IMR-90 (cell line): ENCODE measurements at regions not wholly inside any gene's neighbourhood (a gene's known extent, or its start where the extent isn't known, plus 50 kb on each side); places are given as distances from the start of the nearest gene placed in this dataset.

ENCODE experiments used
- ATAC-seq: fragments of 200-7000 bp; cut with Tn5 transposase; 2 replicates; pipeline ENCODE4 v1.9.1; 2020; ENCODE audit warnings: low read depth, mild to moderate bottlenecking, moderate library complexity
- BruUV-seq: library from RNA; stranded (reverse); fragments of 400-500 nt; replicated peaks from 2 replicates; lab custom pipeline; 2021; lab: Mats Ljungman, UMichigan
- CTCF ChIA-PET: fragments of 300-600 bp; formaldehyde crosslinking; extraction: SDS; loops from one replicate; lab custom pipeline; 2021; ENCODE audit warnings: antibody characterized with exemption; lab: Yijun Ruan, JAX
- POLR2A ChIA-PET: fragments of 300-600 bp; sonication (Branson Sonifier 250); formaldehyde crosslinking; loops from one replicate; lab custom pipeline; 2022; ENCODE audit warnings: antibody characterized with exemption; ENCODE audit not compliant: unreplicated experiment; lab: Charles Lee
- DNase-seq: peaks from one replicate; pipeline ENCODE4 v3.0.0; 2013
- H2AFZ ChIP-seq: replicated peaks from 2 replicates; pipeline ENCODE3; 2013; ENCODE audit warnings: low read length, mild to moderate bottlenecking; ENCODE audit not compliant: poor library complexity
- H2AK5ac ChIP-seq: 2 replicates; pipeline ENCODE4 v1.6.1; 2013; ENCODE audit warnings: low read depth, low read length, inconsistent platforms
- H2AK9ac ChIP-seq: replicated peaks from 2 replicates; pipeline ENCODE3; 2013; ENCODE audit warnings: mild to moderate bottlenecking, low read depth, low read length, moderate library complexity; ENCODE audit not compliant: poor library complexity
- H2BK120ac ChIP-seq: 2 replicates; pipeline ENCODE4 v1.6.1; 2013; ENCODE audit warnings: low read depth, low read length, inconsistent platforms
- H2BK15ac ChIP-seq: 3 replicates; pipeline ENCODE4 v1.6.1; 2013; ENCODE audit warnings: low read depth, low read length, inconsistent platforms
- H2BK20ac ChIP-seq: 2 replicates; pipeline ENCODE4 v1.6.1; 2013; ENCODE audit warnings: low read depth, mild to moderate bottlenecking, inconsistent platforms, low read length, moderate library complexity
- H2BK5ac ChIP-seq: 2 replicates; pipeline ENCODE4 v1.6.1; 2013; ENCODE audit warnings: mild to moderate bottlenecking, low read depth, low read length, inconsistent platforms; ENCODE audit not compliant: poor library complexity, severe bottlenecking
- H3K14ac ChIP-seq: replicated peaks from 2 replicates; pipeline ENCODE4 v1.6.1; 2013; ENCODE audit warnings: low read depth, low read length, inconsistent platforms
- H3K18ac ChIP-seq: 2 replicates; pipeline ENCODE4 v1.6.1; 2013; ENCODE audit warnings: low read depth, low read length, control low read depth
- H3K23ac ChIP-seq: 2 replicates; pipeline ENCODE4 v1.6.1; 2013; ENCODE audit warnings: low read depth, low read length, inconsistent platforms
- H3K27ac ChIP-seq: 2 replicates; pipeline ENCODE4 v1.5.1; 2013; ENCODE audit warnings: mild to moderate bottlenecking, control low read depth, low read length; ENCODE audit not compliant: insufficient read depth
- H3K27me3 ChIP-seq: 2 replicates; pipeline ENCODE4 v1.6.1; 2013; ENCODE audit warnings: low read length; ENCODE audit not compliant: control insufficient read depth, insufficient read depth
- H3K36me3 ChIP-seq: 2 replicates; pipeline ENCODE4 v1.6.1; 2013; ENCODE audit warnings: low read length, mixed read lengths; ENCODE audit not compliant: control insufficient read depth, insufficient read depth
- H3K4ac ChIP-seq: 2 replicates; pipeline ENCODE4 v1.6.1; 2013; ENCODE audit warnings: low read depth, low read length, inconsistent platforms
- H3K4me1 ChIP-seq: 2 replicates; pipeline ENCODE4 v1.6.1; 2013; ENCODE audit warnings: low read length, mixed read lengths; ENCODE audit not compliant: control insufficient read depth, insufficient read depth
- H3K4me2 ChIP-seq: 2 replicates; pipeline ENCODE4 v1.6.1; 2013; ENCODE audit warnings: low read depth, mild to moderate bottlenecking, control low read depth, low read length, moderate library complexity
- H3K4me3 ChIP-seq: 2 replicates; pipeline ENCODE4 v1.5.1; 2013; ENCODE audit warnings: low read depth, mild to moderate bottlenecking, control low read depth, low read length, moderate library complexity; ENCODE audit not compliant: insufficient read depth
- H3K56ac ChIP-seq: 2 replicates; pipeline ENCODE4 v1.6.1; 2013; ENCODE audit warnings: low read length, inconsistent platforms; ENCODE audit not compliant: insufficient read depth; ENCODE audit errors: extremely low read depth
- H3K79me1 ChIP-seq, 2 experiments: 2 replicates each; pipeline ENCODE4 v1.6.1; 2013; ENCODE audit warnings: low read length in 2 of 2, inconsistent platforms in 1 of 2, low read depth in 1 of 2
- H3K9ac ChIP-seq: 2 replicates; pipeline ENCODE4 v1.6.1; 2013; ENCODE audit warnings: low read depth, low read length, control low read depth
- H3K9me1 ChIP-seq: 2 replicates; pipeline ENCODE4 v1.6.1; 2013; ENCODE audit warnings: low read length, inconsistent platforms; ENCODE audit not compliant: insufficient read depth
- H3K9me3 ChIP-seq: 2 replicates; pipeline ENCODE4 v1.6.1; 2013; ENCODE audit warnings: low read length; ENCODE audit not compliant: control insufficient read depth, insufficient read depth
- H4K20me1 ChIP-seq: 2 replicates; pipeline ENCODE4 v1.6.1; 2013; ENCODE audit warnings: low read length, inconsistent platforms; ENCODE audit not compliant: insufficient read depth
- H4K5ac ChIP-seq: 2 replicates; pipeline ENCODE4 v1.6.1; 2013; ENCODE audit warnings: mild to moderate bottlenecking, low read depth, low read length, control low read depth
- H4K8ac ChIP-seq, 2 experiments: 2 replicates each; pipeline ENCODE4 v1.6.1; 2013; ENCODE audit warnings: low read depth in 2 of 2, low read length in 2 of 2, control low read depth in 1 of 2, inconsistent platforms in 1 of 2
- H4K91ac ChIP-seq: 2 replicates; pipeline ENCODE4 v1.6.1; 2013; ENCODE audit warnings: low read depth, low read length, inconsistent platforms; ENCODE audit not compliant: insufficient read depth
- BHLHE40 ChIP-seq: fragments of 150-350 bp; IDR thresholded peaks from 2 replicates; pipeline ENCODE4 v1.6.1; 2016; ENCODE audit warnings: mild to moderate bottlenecking, low read depth, low read length
- CEBPB ChIP-seq: IDR thresholded peaks from 2 replicates; pipeline ENCODE4 v1.6.1; 2012; ENCODE audit warnings: low read depth, low read length, improper control_type of control experiment
- CHD1 ChIP-seq: IDR thresholded peaks from 2 replicates; pipeline ENCODE4 v1.6.1; 2012; ENCODE audit warnings: low read depth, low read length, improper control_type of control experiment
- CTCF ChIP-seq: conservative IDR thresholded peaks from 2 replicates; pipeline ENCODE4 v1.5.1; 2012; ENCODE audit warnings: mild to moderate bottlenecking, low read depth, low read length, improper control_type of control experiment
- ELK1 ChIP-seq: fragments of 150-350 bp; IDR thresholded peaks from 2 replicates; pipeline ENCODE4 v1.6.1; 2016; ENCODE audit warnings: low read depth, mild to moderate bottlenecking, low read length, moderate library complexity, borderline replicate concordance
- FOS ChIP-seq: fragments of 150-350 bp; IDR thresholded peaks from 2 replicates; pipeline ENCODE4 v1.6.1; 2016; ENCODE audit warnings: low read depth, low read length
- MAFK ChIP-seq: IDR thresholded peaks from 2 replicates; pipeline ENCODE4 v1.6.1; 2012; ENCODE audit warnings: low read depth, low read length, improper control_type of control experiment
- MAZ ChIP-seq: IDR thresholded peaks from 2 replicates; pipeline ENCODE4 v1.6.1; 2012; ENCODE audit warnings: low read depth, mild to moderate bottlenecking, low read length, improper control_type of control experiment, moderate library complexity, borderline replicate concordance
- MXI1 ChIP-seq: IDR thresholded peaks from 2 replicates; pipeline ENCODE4 v1.6.1; 2012; ENCODE audit warnings: low read depth, mild to moderate bottlenecking, low read length, moderate library complexity, borderline replicate concordance
- NFE2L2 ChIP-seq: fragments of 150-350 bp; IDR thresholded peaks from 2 replicates; pipeline ENCODE4 v1.6.1; 2016; ENCODE audit warnings: low read depth, mild to moderate bottlenecking, low read length
- POLR2A ChIP-seq: IDR thresholded peaks from 2 replicates; pipeline ENCODE4 v1.6.1; 2012; ENCODE audit warnings: mild to moderate bottlenecking, low read depth, low read length
- RAD21 ChIP-seq: IDR thresholded peaks from 2 replicates; pipeline ENCODE4 v1.6.1; 2012; ENCODE audit warnings: low read length, improper control_type of control experiment
- RCOR1 ChIP-seq: IDR thresholded peaks from 2 replicates; pipeline ENCODE4 v1.6.1; 2012; ENCODE audit warnings: mild to moderate bottlenecking, low read length, improper control_type of control experiment; ENCODE audit not compliant: insufficient replicate concordance
- RFX5 ChIP-seq: IDR thresholded peaks from 2 replicates; pipeline ENCODE4 v1.8.0; 2012; ENCODE audit warnings: low read depth, mild to moderate bottlenecking, low read length, moderate library complexity
- SMC3 ChIP-seq: fragments of 150-350 bp; IDR thresholded peaks from 2 replicates; pipeline ENCODE4 v1.6.1; 2016; ENCODE audit warnings: low read depth, mild to moderate bottlenecking, antibody characterized with exemption, low read length, moderate library complexity
- WGBS, 2 experiments: methylation state at CpG; one replicate each; pipeline versions ENCODE4 v1.1.5 to v1.1.7; 2013; ENCODE audit warnings: missing lambda C conversion rate in 2 of 2; ENCODE audit not compliant: insufficient read length in 1 of 2; ENCODE audit errors: extremely low coverage in 2 of 2; 5-methylcytosine and 5-hydroxymethylcytosine counted together
- dilution Hi-C: fragments of 300-500 bp; cut with HindIII; formaldehyde crosslinking; loops from one replicate; pipeline ENCODE4 v1.14.3; 2018; ENCODE audit warnings: low sequenced_read_pairs; ENCODE audit not compliant: unreplicated experiment
- in situ Hi-C: fragments of 300-500 bp; cut with MboI; formaldehyde crosslinking; loops from 3 replicates; pipeline ENCODE4 v1.14.3; 2019; ENCODE audit warnings: low sequenced_read_pairs, inconsistent platforms, mixed read lengths
- intact Hi-C: fragments of 100-400 bp; cut with micrococcal nuclease; formaldehyde crosslinking; loops from 2 replicates; pipeline ENCODE4 v1.10.0; 2022
- TF ChIP-seq, protein P1 (sequence below): fragments of 150-350 bp; IDR thresholded peaks from 2 replicates; pipeline ENCODE4 v1.6.1; 2017; ENCODE audit warnings: mild to moderate bottlenecking, antibody characterized with exemption, low read length, low read depth

DNA sequence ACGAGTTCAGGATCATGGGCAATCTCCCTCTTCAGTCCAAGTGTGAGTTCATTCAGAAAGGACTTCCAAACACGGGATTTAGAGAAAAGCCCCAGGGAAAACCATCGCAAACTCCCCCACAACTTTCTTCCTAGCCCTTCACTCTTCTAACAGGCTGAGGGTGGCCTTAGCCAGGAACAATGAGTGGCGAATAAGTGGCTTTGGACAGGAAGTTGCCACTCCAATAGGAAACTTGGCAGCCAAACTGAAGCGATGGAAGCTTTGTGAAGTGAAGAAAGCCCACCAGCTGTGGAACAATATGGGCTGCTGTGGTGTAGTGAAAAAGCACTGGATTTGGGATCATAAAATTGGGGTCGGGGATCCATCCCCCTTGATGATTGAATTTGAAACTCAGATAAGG lies 193.2 kb downstream of the TEX36 start:
- Histone ChIP-seq H3K79me1 (no peaks in the 10 kb centered on the region), H3K4me3 (no peak overlapping the region), H3K14ac (no peak overlapping the region), H2BK20ac (no peak overlapping the region), H3K9ac (no peak overlapping the region), H3K27me3 (no peaks in the 10 kb centered on the region; the same call in none of the 2 replicates), H3K9me1 (no peaks in the 10 kb centered on the region), H2BK120ac (no peak overlapping the region), H3K23ac (no peak overlapping the region), H2AK5ac (no peak overlapping the region), H3K4me1 (no peaks in the 10 kb centered on the region), H4K8ac (no peak overlapping the region), H3K36me3 (no peaks in the 10 kb centered on the region), H4K5ac (no peak overlapping the region), H3K9me3 (no peaks in the 10 kb centered on the region), H3K4ac (no peak overlapping the region), H3K27ac (no peak overlapping the region), H2AK9ac (no peak overlapping the region), H3K18ac (no peak overlapping the region), H2AFZ (no peak overlapping the region), H4K20me1 (no peaks in the 10 kb centered on the region), H3K56ac (no peak overlapping the region), H3K4me2 (no peak overlapping the region), H4K91ac (no peak overlapping the region), H2BK5ac (no peak overlapping the region), H2BK15ac (no peak overlapping the region)
- intact Hi-C loops (loop anchor here (10.0 kb wide), 1 partner anchor 165 kb away; no protein-coding TSS in a partner anchor), in situ Hi-C loops (no loop called here), dilution Hi-C loops (no loop called here)
- no peak for DNase-seq
- POLR2A ChIA-PET = no interaction called here
- 51% methylated on average over 3 of the region's 6 CpGs; no CpG with 5 or more reads in 1 of the 2 experiments for WGBS, 2 experiments
- no peak for ATAC-seq
- no TSS peak for BruUV-seq
- CTCF ChIA-PET = no interaction called here
- no peak for TF ChIP-seq POLR2A
- TF ChIP-seq CEBPB = no peak
- no peak for TF ChIP-seq SMC3
- TF ChIP-seq FOS = no peak
- no peak for TF ChIP-seq MXI1
- TF ChIP-seq MAZ = no peak
- no peak for TF ChIP-seq ELK1
- no peak for TF ChIP-seq MAFK
- no peak for TF ChIP-seq CHD1
- no peak for TF ChIP-seq RAD21
- no peak for TF ChIP-seq NFE2L2
- TF ChIP-seq RCOR1 = no peak
- TF ChIP-seq, protein P1, sequence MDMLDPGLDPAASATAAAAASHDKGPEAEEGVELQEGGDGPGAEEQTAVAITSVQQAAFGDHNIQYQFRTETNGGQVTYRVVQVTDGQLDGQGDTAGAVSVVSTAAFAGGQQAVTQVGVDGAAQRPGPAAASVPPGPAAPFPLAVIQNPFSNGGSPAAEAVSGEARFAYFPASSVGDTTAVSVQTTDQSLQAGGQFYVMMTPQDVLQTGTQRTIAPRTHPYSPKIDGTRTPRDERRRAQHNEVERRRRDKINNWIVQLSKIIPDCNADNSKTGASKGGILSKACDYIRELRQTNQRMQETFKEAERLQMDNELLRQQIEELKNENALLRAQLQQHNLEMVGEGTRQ = no peak
- TF ChIP-seq RFX5 = no peak
- TF ChIP-seq CTCF = no peak
- no peak for TF ChIP-seq BHLHE40
